ENCODE measurements at regions not wholly inside any gene's neighbourhood (a gene's known extent, or its start where the extent isn't known, plus 50 kb on each side); places are given as distances from the start of the nearest gene placed in this dataset.

DNA sequence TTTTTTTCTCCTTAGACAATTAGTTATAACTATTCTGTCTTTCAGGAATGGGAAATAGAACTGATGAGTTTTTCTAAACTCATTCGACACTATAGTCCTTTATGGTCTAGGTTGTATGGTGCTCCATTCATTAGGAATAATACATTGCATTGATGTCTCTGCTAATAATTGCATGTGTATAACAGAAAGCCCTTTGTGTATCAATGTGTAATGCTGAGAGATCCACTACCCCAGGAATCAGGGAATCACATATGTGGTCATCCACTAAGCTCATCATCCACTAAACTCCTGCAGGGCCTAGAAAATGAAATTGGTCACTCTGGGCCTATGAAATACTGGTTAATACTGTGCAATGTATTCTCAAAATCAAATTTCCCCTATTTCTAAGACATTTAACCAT lies 242.0 kb upstream of the CDH18 start:
- no peak for TF ChIP-seq CTCF (IDR thresholded peaks at IDR 0.05; ENCODE audit: low read depth, low read length, missing input control)
- TF ChIP-seq REST (IDR thresholded peaks at IDR 0.05): no peak
